GM12875 (cell line): ENCODE measurements at regions not wholly inside any gene's neighbourhood (a gene's known extent, or its start where the extent isn't known, plus 50 kb on each side); places are given as distances from the start of the nearest gene placed in this dataset.

ENCODE experiments used
- H3K4me3 ChIP-seq: one replicate; pipeline ENCODE4 v1.5.1; 2011; ENCODE audit warnings: low read depth, low read length, control low read depth
- TF ChIP-seq, protein P1 (sequence below): IDR thresholded peaks from 2 replicates; pipeline ENCODE4 v1.5.1; 2011; ENCODE audit warnings: low read depth, mild to moderate bottlenecking, control low read depth, inconsistent platforms, low read length, moderate library complexity, borderline replicate concordance; ENCODE audit not compliant: insufficient read depth

DNA sequence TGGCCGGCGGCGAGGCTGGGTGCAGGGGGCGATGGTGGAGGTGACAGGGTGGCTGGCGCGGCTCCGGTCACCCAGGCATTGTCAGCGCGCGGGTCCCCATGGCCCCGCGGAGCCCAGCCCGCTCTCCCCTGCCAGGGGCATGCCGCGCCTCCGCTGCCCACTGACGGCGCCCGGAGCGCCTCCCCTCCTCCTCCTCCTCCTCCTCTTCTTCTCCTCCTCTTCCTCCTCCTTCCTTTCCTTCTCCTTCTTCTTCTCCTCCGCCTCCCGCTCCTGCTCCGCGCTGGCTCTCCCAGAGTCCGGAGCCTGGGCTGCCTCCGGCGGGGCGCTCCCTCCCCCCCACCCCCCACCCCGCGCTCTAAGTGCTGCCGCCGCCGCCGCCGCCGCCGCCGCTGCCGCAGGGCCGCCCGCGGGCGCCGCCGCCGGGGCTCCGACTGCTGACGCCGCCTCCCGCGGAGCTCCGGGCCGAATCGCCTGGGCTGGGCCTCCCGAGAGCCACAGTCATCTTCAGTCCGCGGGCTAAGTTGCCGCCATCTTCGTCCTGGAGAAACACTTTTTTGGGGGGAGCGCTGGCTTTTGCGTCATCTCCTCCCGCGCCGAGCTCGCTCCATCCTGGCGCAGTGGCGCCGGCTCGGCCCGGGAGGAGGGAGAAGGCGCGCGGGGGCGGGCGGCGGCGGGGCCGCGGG is 348.3 kb downstream of the LIG4 start:
- TF ChIP-seq, protein P1, sequence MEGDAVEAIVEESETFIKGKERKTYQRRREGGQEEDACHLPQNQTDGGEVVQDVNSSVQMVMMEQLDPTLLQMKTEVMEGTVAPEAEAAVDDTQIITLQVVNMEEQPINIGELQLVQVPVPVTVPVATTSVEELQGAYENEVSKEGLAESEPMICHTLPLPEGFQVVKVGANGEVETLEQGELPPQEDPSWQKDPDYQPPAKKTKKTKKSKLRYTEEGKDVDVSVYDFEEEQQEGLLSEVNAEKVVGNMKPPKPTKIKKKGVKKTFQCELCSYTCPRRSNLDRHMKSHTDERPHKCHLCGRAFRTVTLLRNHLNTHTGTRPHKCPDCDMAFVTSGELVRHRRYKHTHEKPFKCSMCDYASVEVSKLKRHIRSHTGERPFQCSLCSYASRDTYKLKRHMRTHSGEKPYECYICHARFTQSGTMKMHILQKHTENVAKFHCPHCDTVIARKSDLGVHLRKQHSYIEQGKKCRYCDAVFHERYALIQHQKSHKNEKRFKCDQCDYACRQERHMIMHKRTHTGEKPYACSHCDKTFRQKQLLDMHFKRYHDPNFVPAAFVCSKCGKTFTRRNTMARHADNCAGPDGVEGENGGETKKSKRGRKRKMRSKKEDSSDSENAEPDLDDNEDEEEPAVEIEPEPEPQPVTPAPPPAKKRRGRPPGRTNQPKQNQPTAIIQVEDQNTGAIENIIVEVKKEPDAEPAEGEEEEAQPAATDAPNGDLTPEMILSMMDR = no peak
- H3K4me3 ChIP-seq = no peak overlapping the region

DNA sequence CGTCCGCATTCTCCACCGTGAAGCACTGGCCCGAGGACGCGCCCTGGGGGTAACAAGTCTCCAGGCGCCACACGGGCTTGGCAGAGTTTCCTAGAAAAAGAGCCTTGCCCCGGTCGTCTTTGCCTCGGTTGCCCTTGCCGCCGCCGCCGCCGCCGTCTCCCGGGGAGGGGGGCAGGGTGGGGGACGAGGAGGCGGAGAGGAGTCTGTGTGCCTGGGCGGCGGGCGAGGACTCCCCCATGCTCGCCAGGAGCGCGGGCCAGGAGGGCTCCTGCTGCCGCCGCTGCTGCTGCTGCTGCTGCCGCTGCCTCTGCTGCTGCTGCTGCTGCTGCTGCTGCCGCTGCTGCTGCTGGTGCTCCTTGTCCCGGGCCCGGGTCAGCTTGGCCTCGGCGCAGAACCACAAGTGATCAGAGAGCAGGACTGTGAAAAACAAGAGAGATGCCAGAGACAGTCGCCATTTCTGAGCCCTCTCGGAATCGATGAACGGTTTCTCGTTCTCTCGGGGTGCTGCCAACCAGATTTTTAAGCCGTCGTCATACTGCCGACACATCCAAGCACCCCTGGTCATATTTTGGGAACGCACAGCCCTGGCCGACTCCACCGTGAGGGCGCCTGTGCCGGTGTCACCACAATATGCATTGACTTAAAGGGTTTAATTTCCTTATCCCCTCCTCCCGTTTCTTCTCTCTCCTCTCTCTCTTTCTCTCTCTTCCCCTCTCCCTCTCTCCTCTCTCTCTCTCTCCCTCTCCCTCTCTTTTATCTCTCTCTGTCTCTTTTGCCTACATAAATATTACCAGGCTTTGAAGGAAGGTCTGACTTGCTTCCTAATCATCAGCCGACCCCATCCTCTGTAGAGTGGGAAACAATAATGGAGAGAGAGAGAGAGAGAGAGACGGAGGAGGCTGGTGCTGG is 349.1 kb downstream of the LIG4 start:
- H3K4me3 ChIP-seq = no peak overlapping the region
- TF ChIP-seq, protein P1 = no peak

DNA sequence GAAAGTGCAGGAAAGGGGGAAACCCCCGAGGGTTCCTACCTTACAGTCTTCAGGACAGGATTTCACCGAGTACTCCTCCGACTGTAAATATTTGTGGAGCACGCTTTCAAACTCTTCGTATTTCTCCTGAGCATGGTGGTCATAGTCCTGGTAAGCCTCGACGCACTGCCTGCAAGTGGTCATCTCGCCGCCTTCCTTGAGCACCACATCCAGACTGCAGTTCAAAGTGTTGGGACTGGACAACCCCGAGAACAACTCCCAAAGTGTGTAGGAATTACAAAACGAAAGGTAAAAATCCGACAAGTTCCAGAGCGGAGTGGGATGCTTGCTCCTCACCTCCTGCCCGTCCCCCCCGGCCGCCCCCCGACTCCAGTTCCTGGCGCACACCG is 349.7 kb downstream of the LIG4 start:
- H3K4me3 ChIP-seq = no peak overlapping the region
- TF ChIP-seq, protein P1 = no peak

DNA sequence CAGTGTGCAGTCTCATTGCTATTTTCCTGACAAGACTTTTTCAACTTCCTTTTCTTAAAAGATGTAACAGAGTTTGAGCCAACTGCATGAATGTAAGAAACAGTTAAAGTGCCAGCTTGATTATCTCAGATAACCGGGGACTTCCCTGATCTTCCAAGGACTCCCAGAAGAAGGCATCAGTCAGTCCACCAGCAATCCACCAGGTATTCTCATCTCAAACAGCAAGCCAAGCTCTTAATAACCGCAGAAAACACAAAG is 350.1 kb downstream of the LIG4 start:
- TF ChIP-seq, protein P1 = no peak
- no peak overlapping the region for H3K4me3 ChIP-seq

DNA sequence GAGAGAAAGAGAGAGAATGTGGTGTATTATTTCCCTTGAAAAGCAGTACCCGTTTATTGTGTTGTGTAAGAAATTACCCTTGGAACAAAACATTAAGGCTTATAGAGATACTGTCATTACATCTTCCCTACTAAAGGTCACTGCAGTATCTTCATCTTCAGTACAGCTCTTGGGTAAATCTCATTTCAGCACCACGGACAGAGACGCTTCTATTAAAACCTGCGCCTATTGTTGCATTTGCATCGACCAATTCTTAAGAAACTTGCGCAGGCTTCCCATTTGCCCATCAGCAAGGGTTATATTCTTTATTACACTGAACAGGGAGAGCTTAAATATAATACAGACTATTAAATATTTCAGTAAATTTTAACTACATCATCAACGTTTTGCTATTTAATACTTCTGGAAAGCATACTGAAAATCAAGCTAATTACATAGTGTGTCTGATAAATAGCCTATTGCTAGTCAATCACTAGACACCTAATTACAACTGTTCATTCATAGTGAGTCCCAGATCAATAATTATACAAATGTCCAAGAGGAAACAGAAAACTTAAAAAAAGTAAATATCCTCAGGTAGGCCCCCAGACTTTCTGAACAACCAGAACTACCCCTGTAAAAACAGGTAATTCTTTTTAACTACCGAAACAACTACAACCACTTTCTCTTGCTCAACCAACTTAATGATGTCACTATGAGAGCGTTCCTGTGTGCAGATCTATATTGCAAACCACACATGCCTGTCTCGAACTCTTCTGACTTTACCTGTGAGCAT is 350.6 kb downstream of the LIG4 start:
- no peak overlapping the region for H3K4me3 ChIP-seq
- TF ChIP-seq, protein P1 = no peak

DNA sequence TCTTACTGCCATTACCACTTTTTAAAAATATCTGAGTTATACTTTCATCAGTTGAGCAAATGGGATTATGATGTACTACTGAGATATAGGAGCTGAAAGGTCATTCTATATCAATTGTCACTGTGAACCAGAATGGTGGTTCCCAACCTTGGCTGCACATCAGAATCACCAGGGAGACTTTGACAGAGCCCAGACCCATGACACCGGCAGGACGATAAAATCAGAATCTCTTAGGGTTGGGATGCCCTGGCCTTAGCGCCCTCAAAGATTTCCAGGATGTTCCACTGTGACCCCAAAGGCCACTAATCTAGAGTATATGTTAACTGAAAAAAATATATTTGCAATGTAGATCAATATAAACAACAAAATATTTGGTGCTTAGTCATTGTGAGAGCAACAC is 355.1 kb downstream of the LIG4 start:
- TF ChIP-seq, protein P1 = no peak
- H3K4me3 ChIP-seq = no peak overlapping the region
